Stomach (tissue), 8 donors: ENCODE measurements at regions not wholly inside any gene's neighbourhood (a gene's known extent, or its start where the extent isn't known, plus 50 kb on each side); places are given as distances from the start of the nearest gene placed in this dataset.

Experiments
- DNase-seq, 2 donors: peaks; one replicate each; pipeline versions ENCODE4 v3.0.0 to v3.0.0-alpha.2; 2013 to 2019
- H3K27ac ChIP-seq, 5 donors: fragments of 200-600 bp in 4 of 5; sonication (generic) in 4 of 5; one replicate each; pipeline ENCODE4 v1.5.1; 2013 to 2019; ENCODE audit warnings: mild to moderate bottlenecking in 1 of 5, moderate library complexity in 1 of 5
- H3K27me3 ChIP-seq, 3 donors: fragments of 200-600 bp; sonication (generic); one replicate each; pipeline ENCODE4 v1.5.1; 2017 to 2019; ENCODE audit warnings: mixed run types in 1 of 3
- H3K36me3 ChIP-seq, 4 donors: fragments of 200-600 bp; sonication (generic); 1 replicate in 3 of 4; 2 replicates in 1 of 4; pipeline ENCODE4 v1.5.1; 2016 to 2019
- H3K4me1 ChIP-seq, 4 donors: fragments of 200-600 bp; sonication (generic); one replicate each; pipeline ENCODE4 v1.5.1; 2016 to 2019
- H3K4me3 ChIP-seq, 4 donors: fragments of 200-600 bp; sonication (generic) in 3 of 4; one replicate each; pipeline ENCODE4 v1.5.1; 2016 to 2019; ENCODE audit warnings: mild to moderate bottlenecking in 1 of 4
- H3K9me3 ChIP-seq, 4 donors: fragments of 200-600 bp; sonication (generic); one replicate each; pipeline ENCODE4 v1.5.1; 2016 to 2019
- EP300 ChIP-seq: sonication (generic); formaldehyde crosslinking; IDR thresholded peaks from one replicate; pipeline ENCODE4 v1.6.1; 2017; ENCODE audit warnings: antibody characterized with exemption
- POLR2A ChIP-seq, 4 donors: fragments of 450-650 bp; IDR thresholded peaks; one replicate each; pipeline ENCODE4 v1.6.1; 2016; ENCODE audit warnings: antibody characterized with exemption in 4 of 4, control low read depth in 2 of 4, mild to moderate bottlenecking in 1 of 4, moderate library complexity in 1 of 4
- POLR2AphosphoS5 ChIP-seq, 3 donors: sonication (generic); formaldehyde crosslinking; IDR thresholded peaks; one replicate each; pipeline ENCODE4 v1.6.1; 2016; ENCODE audit warnings: antibody characterized with exemption in 3 of 3
- WGBS, 5 donors: extraction: QIAGEN DNeasy Blood & Tissue Kit in 3 of 5; methylation state at CpG; one replicate each; pipeline versions ENCODE4 v1.1.5 to v1.1.7; 2013 to 2018; 5-methylcytosine and 5-hydroxymethylcytosine counted together
- intact Hi-C: fragments of 100-400 bp; cut with DNase I; formaldehyde crosslinking; loops from one replicate; pipeline ENCODE4 v1.15.1; 2023; ENCODE audit warnings: low total_unique reads
- TF ChIP-seq, protein P1 (sequence below), 7 experiments: fragments of 450-650 bp in 4 of 7; fragments of 200-600 bp in 3 of 7; sonication (generic) in 3 of 7; IDR thresholded peaks; one replicate each; pipeline ENCODE4 v1.5.1; 2016 to 2019; ENCODE audit warnings: antibody characterized with exemption in 7 of 7, control low read depth in 2 of 7, mild to moderate bottlenecking in 1 of 7
- donor health status: healthy with polysubstance abuse.
- donor health status: Bipolar disorder and iron deficiency.
- donor health status: healthy.

GRCh38 chr3:166186003-166186402 lies 348.8 kb upstream of the BCHE start:
- Histone ChIP-seq H3K27me3 (no peaks in the 10 kb centered on the region), H3K9me3 (no peaks in the 10 kb centered on the region), H3K4me3 (no peak overlapping the region), H3K36me3 (no peaks in the 10 kb centered on the region), H3K4me1 (no peaks in the 10 kb centered on the region), H3K27ac (no peak overlapping the region)
- DNase-seq, result no peak
- TF ChIP-seq POLR2A (IDR thresholded peaks at IDR 0.05), result no peak
- no peak for TF ChIP-seq POLR2AphosphoS5 (IDR thresholded peaks at IDR 0.05)
- TF ChIP-seq EP300, result no peak
- TF ChIP-seq, protein P1, sequence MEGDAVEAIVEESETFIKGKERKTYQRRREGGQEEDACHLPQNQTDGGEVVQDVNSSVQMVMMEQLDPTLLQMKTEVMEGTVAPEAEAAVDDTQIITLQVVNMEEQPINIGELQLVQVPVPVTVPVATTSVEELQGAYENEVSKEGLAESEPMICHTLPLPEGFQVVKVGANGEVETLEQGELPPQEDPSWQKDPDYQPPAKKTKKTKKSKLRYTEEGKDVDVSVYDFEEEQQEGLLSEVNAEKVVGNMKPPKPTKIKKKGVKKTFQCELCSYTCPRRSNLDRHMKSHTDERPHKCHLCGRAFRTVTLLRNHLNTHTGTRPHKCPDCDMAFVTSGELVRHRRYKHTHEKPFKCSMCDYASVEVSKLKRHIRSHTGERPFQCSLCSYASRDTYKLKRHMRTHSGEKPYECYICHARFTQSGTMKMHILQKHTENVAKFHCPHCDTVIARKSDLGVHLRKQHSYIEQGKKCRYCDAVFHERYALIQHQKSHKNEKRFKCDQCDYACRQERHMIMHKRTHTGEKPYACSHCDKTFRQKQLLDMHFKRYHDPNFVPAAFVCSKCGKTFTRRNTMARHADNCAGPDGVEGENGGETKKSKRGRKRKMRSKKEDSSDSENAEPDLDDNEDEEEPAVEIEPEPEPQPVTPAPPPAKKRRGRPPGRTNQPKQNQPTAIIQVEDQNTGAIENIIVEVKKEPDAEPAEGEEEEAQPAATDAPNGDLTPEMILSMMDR (IDR thresholded peaks at IDR 0.05), result no peak
- intact Hi-C loops, result no loop called here

DNA sequence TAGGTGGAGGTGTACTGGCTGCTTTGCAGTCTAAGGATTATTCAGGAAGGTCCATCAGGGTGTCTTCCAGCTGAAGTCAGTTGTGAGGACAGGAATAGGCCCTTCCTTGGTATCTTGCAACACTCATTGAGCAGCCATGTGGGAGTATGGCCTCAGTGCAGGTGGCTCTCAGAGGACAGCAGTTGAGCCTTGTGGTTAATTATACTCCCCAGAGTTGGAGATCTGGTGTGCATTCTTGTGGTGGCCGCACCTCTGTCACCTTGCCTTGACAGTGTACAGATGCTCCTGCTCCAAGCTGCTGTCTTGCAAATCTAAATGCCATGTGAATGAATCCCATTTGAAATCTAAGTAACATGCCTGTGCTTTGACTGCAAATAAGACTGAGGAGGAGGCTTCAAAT lies 339.9 kb upstream of the BCHE start:
- DNase-seq, result no peak
- 74 to 92% (median 83%) methylated on average over 1 of the region's 1 CpG for WGBS, 5 donors
- H3K4me3 ChIP-seq, result no peak overlapping the region
- intact Hi-C loops, result no loop called here
- no peaks in the 10 kb centered on the region for H3K9me3 ChIP-seq
- H3K36me3 ChIP-seq, result no peaks in the 10 kb centered on the region
- TF ChIP-seq EP300, result no peak
- TF ChIP-seq POLR2A (IDR thresholded peaks at IDR 0.05), result no peak
- H3K4me1 ChIP-seq, result no peaks in the 10 kb centered on the region
- H3K27me3 ChIP-seq, result no peaks in the 10 kb centered on the region
- H3K27ac ChIP-seq, result no peak overlapping the region

GRCh38 chr3:166171695-166172094 lies 334.5 kb upstream of the BCHE start:
- Histone ChIP-seq H3K27ac (no peak overlapping the region), H3K9me3 (no peaks in the 10 kb centered on the region), H3K4me1 (no peaks in the 10 kb centered on the region), H3K36me3 (no peaks in the 10 kb centered on the region), H3K27me3 (no peaks in the 10 kb centered on the region), H3K4me3 (no peak overlapping the region)
- intact Hi-C loops, result no loop called here
- DNase-seq, result no peak
- 53 to 88% (median 73%) methylated on average over 3 of the region's 3 CpGs for WGBS, 5 donors
- TF ChIP-seq, protein P1 (IDR thresholded peaks at IDR 0.05), result no peak
- no peak for TF ChIP-seq POLR2A (IDR thresholded peaks at IDR 0.05)
- TF ChIP-seq POLR2AphosphoS5 (IDR thresholded peaks at IDR 0.05), result no peak
- TF ChIP-seq EP300, result no peak

DNA sequence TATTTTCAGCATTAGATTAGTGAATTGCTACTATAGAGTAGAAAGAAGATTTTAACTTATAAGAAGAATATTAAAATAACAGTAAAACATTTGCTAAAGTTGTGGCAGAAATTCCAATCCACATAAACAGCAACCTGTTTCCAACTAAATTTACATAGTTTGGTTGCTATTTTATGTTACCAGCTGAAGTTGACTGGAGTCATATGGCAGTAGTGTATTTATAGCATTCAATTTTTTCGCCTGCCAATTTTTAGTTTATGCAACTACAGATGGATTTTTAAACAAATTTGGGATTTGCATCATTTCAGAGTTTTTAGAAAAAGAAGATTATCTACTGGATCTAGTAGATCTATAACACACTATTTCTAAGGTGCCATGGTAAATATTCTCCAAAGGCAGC lies 332.5 kb upstream of the BCHE start:
- WGBS, 5 donors, result 53 to 68% (median 59%) methylated on average over 1 of the region's 1 CpG
- TF ChIP-seq, protein P1 (IDR thresholded peaks at IDR 0.05), result no peak
- no peak for TF ChIP-seq POLR2A (IDR thresholded peaks at IDR 0.05)
- no peak overlapping the region for H3K27ac ChIP-seq
- H3K27me3 ChIP-seq, result no peaks in the 10 kb centered on the region
- DNase-seq, result peak in 1 of 2 donors; percentile 2
- H3K4me3 ChIP-seq, result no peak overlapping the region
- intact Hi-C loops, result no loop called here
- H3K9me3 ChIP-seq, result no peaks in the 10 kb centered on the region
- H3K36me3 ChIP-seq, result no peaks in the 10 kb centered on the region
- H3K4me1 ChIP-seq, result no peaks in the 10 kb centered on the region

DNA sequence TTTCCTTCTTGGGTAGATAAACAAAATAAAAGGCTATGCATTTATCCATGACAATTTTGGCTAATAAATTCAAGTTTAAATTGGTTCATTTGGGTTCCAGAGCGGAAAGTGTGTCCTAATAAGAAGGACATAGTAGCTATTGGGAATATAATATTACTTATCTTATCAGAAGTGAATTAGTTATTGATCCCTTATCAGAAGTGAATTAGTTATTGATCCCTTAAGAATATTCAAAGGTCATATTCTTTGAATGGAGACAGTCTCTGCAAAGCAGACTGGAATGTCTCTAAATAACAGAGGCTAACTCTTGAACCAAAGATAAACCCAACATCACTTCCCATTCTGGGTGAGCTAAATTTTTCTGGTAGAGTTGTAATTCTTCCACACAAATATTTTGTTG lies 290.7 kb upstream of the BCHE start:
- no peaks in the 10 kb centered on the region for H3K27me3 ChIP-seq
- H3K27ac ChIP-seq, result no peak overlapping the region
- DNase-seq, result no peak
- no peak overlapping the region for H3K4me3 ChIP-seq
- no peaks in the 10 kb centered on the region for H3K4me1 ChIP-seq
- no peaks in the 10 kb centered on the region for H3K36me3 ChIP-seq
- intact Hi-C loops, result no loop called here
- WGBS, 5 donors, result 50 to 85% (median 79%) methylated on average over 1 of the region's 1 CpG
- TF ChIP-seq, protein P1 (IDR thresholded peaks at IDR 0.05), result no peak
- no peak for TF ChIP-seq EP300
- TF ChIP-seq POLR2AphosphoS5 (IDR thresholded peaks at IDR 0.05), result no peak
- TF ChIP-seq POLR2A (IDR thresholded peaks at IDR 0.05), result no peak
- peaks cover 0 to 15% (median 0%) of the 10 kb centered on the region in 4 donors for H3K9me3 ChIP-seq
